HEK293 (cell line): ENCODE measurements at regions not wholly inside any gene's neighbourhood (a gene's known extent, or its start where the extent isn't known, plus 50 kb on each side); places are given as distances from the start of the nearest gene placed in this dataset.

Experiments used
- CTCF ChIA-PET: fragments of 350-600 bp; formaldehyde crosslinking; extraction: SDS; loops from one replicate; lab custom pipeline; 2021; ENCODE audit warnings: antibody characterized with exemption; lab: Yijun Ruan, JAX
- POLR2A ChIA-PET: fragments of 300-600 bp; formaldehyde crosslinking; extraction: SDS; loops from one replicate; lab custom pipeline; 2020; ENCODE audit warnings: antibody characterized with exemption, inconsistent platforms; lab: Yijun Ruan, JAX
- H3K27ac ChIP-seq: fragments of 200-500 bp; sonication (Bioruptor generic); 2 replicates; pipeline ENCODE4 v1.5.1; 2014; ENCODE audit warnings: low read depth, low read length, control low read depth, inconsistent platforms; ENCODE audit errors: extremely low read depth
- H3K36me3 ChIP-seq, 2 experiments: fragments of 200-500 bp in 1 of 2; sonication (Bioruptor generic) in 1 of 2; 1 replicate in 1 of 2; 2 replicates in 1 of 2; pipeline ENCODE4 v1.5.1; 2014 to 2017; ENCODE audit warnings: inconsistent platforms in 2 of 2, low read length in 2 of 2; ENCODE audit not compliant: control insufficient read depth in 2 of 2, insufficient read depth in 1 of 2
- H3K4me1 ChIP-seq: fragments of 200-500 bp; sonication (Bioruptor generic); 2 replicates; pipeline ENCODE4 v1.5.1; 2014; ENCODE audit warnings: mild to moderate bottlenecking, low read length, inconsistent platforms; ENCODE audit not compliant: control insufficient read depth, insufficient read depth
- H3K4me3 ChIP-seq: 2 replicates; pipeline ENCODE4 v1.5.1; 2011; ENCODE audit warnings: low read depth, mild to moderate bottlenecking, control low read depth, low read length, moderate library complexity
- H3K9me3 ChIP-seq: fragments of 200-500 bp; sonication (Bioruptor generic); 2 replicates; pipeline ENCODE4 v1.5.1; 2014; ENCODE audit warnings: low read depth, low read length, inconsistent platforms; ENCODE audit not compliant: control insufficient read depth, insufficient read depth
- CTCF ChIP-seq: fragments of 450-650 bp; formaldehyde crosslinking; IDR thresholded peaks from 2 replicates; pipeline ENCODE4 v1.5.1; 2016; ENCODE audit warnings: missing biosample characterization, missing genetic modification characterization
- EGR2 ChIP-seq: fragments of 450-650 bp; formaldehyde crosslinking; IDR thresholded peaks from 2 replicates; pipeline ENCODE4 v1.5.1; 2016; ENCODE audit warnings: low read depth, missing biosample characterization, missing genetic modification characterization
- GLIS2 ChIP-seq: fragments of 450-650 bp; formaldehyde crosslinking; IDR thresholded peaks from 2 replicates; pipeline ENCODE4 v1.5.1; 2016; ENCODE audit warnings: missing biosample characterization, missing genetic modification characterization
- HOXC10 ChIP-seq: sonication (generic); formaldehyde crosslinking; IDR thresholded peaks from 2 replicates; pipeline ENCODE4 v1.8.1; 2023; ENCODE audit warnings: mild to moderate bottlenecking, missing genetic modification reagents
- INSM2 ChIP-seq: fragments of 450-650 bp; formaldehyde crosslinking; IDR thresholded peaks from 2 replicates; pipeline ENCODE4 v1.5.1; 2016; ENCODE audit warnings: missing biosample characterization, missing genetic modification characterization
- SCRT2 ChIP-seq: fragments of 450-650 bp; formaldehyde crosslinking; IDR thresholded peaks from 2 replicates; pipeline ENCODE4 v1.5.1; 2016; ENCODE audit warnings: missing biosample characterization, missing genetic modification characterization
- ZBTB1 ChIP-seq: fragments of 450-650 bp; formaldehyde crosslinking; IDR thresholded peaks from 2 replicates; pipeline ENCODE4 v1.5.1; 2016; ENCODE audit warnings: missing biosample characterization, missing genetic modification characterization
- ZBTB11 ChIP-seq: fragments of 450-650 bp; formaldehyde crosslinking; conservative IDR thresholded peaks from 2 replicates; pipeline ENCODE4 v1.5.1; 2016; ENCODE audit warnings: low read depth, missing biosample characterization, missing genetic modification characterization
- ZBTB49 ChIP-seq: fragments of 450-650 bp; formaldehyde crosslinking; IDR thresholded peaks from 2 replicates; pipeline ENCODE4 v1.5.1; 2016; ENCODE audit warnings: missing biosample characterization, missing genetic modification characterization, low read depth
- ZBTB6 ChIP-seq: fragments of 450-650 bp; formaldehyde crosslinking; IDR thresholded peaks from 2 replicates; pipeline ENCODE4 v1.5.1; 2017; ENCODE audit warnings: missing biosample characterization, missing genetic modification characterization
- ZBTB7A ChIP-seq: fragments of 450-650 bp; formaldehyde crosslinking; IDR thresholded peaks from 2 replicates; pipeline ENCODE4 v1.5.1; 2016; ENCODE audit warnings: low read depth, missing biosample characterization, missing genetic modification characterization
- ZFHX2 ChIP-seq: fragments of 450-650 bp; formaldehyde crosslinking; conservative IDR thresholded peaks from 2 replicates; pipeline ENCODE4 v1.5.1; 2016; ENCODE audit warnings: missing biosample characterization, missing genetic modification characterization
- ZIC2 ChIP-seq: fragments of 450-650 bp; formaldehyde crosslinking; IDR thresholded peaks from 2 replicates; pipeline ENCODE4 v1.5.1; 2016; ENCODE audit warnings: missing biosample characterization, missing genetic modification characterization
- ZNF10 ChIP-seq: fragments of 450-650 bp; formaldehyde crosslinking; IDR thresholded peaks from 2 replicates; pipeline ENCODE4 v1.5.1; 2017; ENCODE audit warnings: missing biosample characterization, missing genetic modification characterization
- ZNF112 ChIP-seq: fragments of 450-650 bp; formaldehyde crosslinking; IDR thresholded peaks from 2 replicates; pipeline ENCODE4 v1.5.0; 2017; ENCODE audit warnings: missing biosample characterization, missing genetic modification characterization
- ZNF184 ChIP-seq: fragments of 450-650 bp; IDR thresholded peaks from 2 replicates; pipeline ENCODE4 v1.5.1; 2018; ENCODE audit warnings: missing biosample characterization, mild to moderate bottlenecking, missing genetic modification characterization
- ZNF221 ChIP-seq: fragments of 450-650 bp; formaldehyde crosslinking; IDR thresholded peaks from 2 replicates; pipeline ENCODE4 v1.5.1; 2017; ENCODE audit warnings: missing biosample characterization, missing genetic modification characterization, borderline replicate concordance
- ZNF391 ChIP-seq: fragments of 450-650 bp; formaldehyde crosslinking; IDR thresholded peaks from 2 replicates; pipeline ENCODE4 v1.5.1; 2016; ENCODE audit warnings: low read depth, missing biosample characterization, missing genetic modification characterization, borderline replicate concordance
- ZNF416 ChIP-seq: fragments of 450-650 bp; formaldehyde crosslinking; IDR thresholded peaks from 2 replicates; pipeline ENCODE4 v1.5.1; 2016; ENCODE audit warnings: missing biosample characterization, missing genetic modification characterization
- ZNF426 ChIP-seq: fragments of 450-650 bp; formaldehyde crosslinking; IDR thresholded peaks from 2 replicates; pipeline ENCODE4 v1.5.1; 2017; ENCODE audit warnings: missing biosample characterization, missing genetic modification characterization, mild to moderate bottlenecking, inconsistent platforms, moderate library complexity
- ZNF549 ChIP-seq: fragments of 450-650 bp; IDR thresholded peaks from 2 replicates; pipeline ENCODE4 v1.5.1; 2018; ENCODE audit warnings: missing biosample characterization, missing genetic modification characterization, mild to moderate bottlenecking, inconsistent platforms, moderate library complexity
- ZNF629 ChIP-seq: fragments of 450-650 bp; formaldehyde crosslinking; IDR thresholded peaks from 2 replicates; pipeline ENCODE4 v1.5.1; 2017; ENCODE audit warnings: missing biosample characterization, missing genetic modification characterization
- ZNF664 ChIP-seq: fragments of 450-650 bp; formaldehyde crosslinking; IDR thresholded peaks from 2 replicates; pipeline ENCODE4 v1.5.1; 2016; ENCODE audit warnings: missing biosample characterization, missing genetic modification characterization
- ZNF777 ChIP-seq: fragments of 450-650 bp; formaldehyde crosslinking; IDR thresholded peaks from 2 replicates; pipeline ENCODE4 v1.5.1; 2017; ENCODE audit warnings: missing biosample characterization, missing genetic modification characterization, borderline replicate concordance
- ZNF791 ChIP-seq: fragments of 450-650 bp; formaldehyde crosslinking; IDR thresholded peaks from 2 replicates; pipeline ENCODE4 v1.5.1; 2016; ENCODE audit warnings: missing biosample characterization, missing genetic modification characterization

- TF ChIP-seq INSM2 (tag by site-specific recombination) (no peak), SCRT2 (tag by site-specific recombination) (no peak), ZNF416 (tag by site-specific recombination) (no peak), ZNF112 (tag by site-specific recombination) (no peak), ZIC2 (tag by site-specific recombination) (no peak), ZNF549 (tag by site-specific recombination) (no peak), ZBTB7A (tag by site-specific recombination) (no peak), ZNF664 (tag by site-specific recombination) (no peak), GLIS2 (tag by site-specific recombination) (no peak), ZBTB1 (no peak), ZNF391 (tag by site-specific recombination) (no peak), ZNF10 (no peak)
These were observed 449.7 kb downstream of the PCDH7 start (continued) for GRCh38 chr4:31169846-31170245.

- Histone ChIP-seq H3K4me3 (no peak overlapping the region), H3K36me3 (no peaks in the 10 kb centered on the region), H3K4me1 (no peaks in the 10 kb centered on the region), H3K27ac (no peak overlapping the region), H3K9me3 (no peaks in the 10 kb centered on the region)
- ChIA-PET POLR2A (no interaction called here), CTCF (no interaction called here)
- TF ChIP-seq ZNF791 (no peak), EGR2 (tag by site-specific recombination) (peak; percentile 71; the same call in 1 of the 2 replicates), ZFHX2 (tag by site-specific recombination) (peak; percentile 56)
These were observed 451.2 kb downstream of the PCDH7 start for GRCh38 chr4:31171362-31171761.

- H3K9me3 ChIP-seq, result no peaks in the 10 kb centered on the region
- CTCF ChIA-PET, result no interaction called here
- TF ChIP-seq ZNF777 (tag by site-specific recombination) (no peak), HOXC10 (CRISPR knock-in tag) (no peak), ZNF184 (tag by site-specific recombination) (no peak), ZNF426 (no peak), ZBTB49 (no peak), ZNF629 (no peak), ZNF221 (tag by site-specific recombination) (no peak), CTCF (tag by site-specific recombination) (no peak), ZBTB11 (tag by site-specific recombination) (no peak), ZBTB6 (no peak)
These were observed 455.2 kb downstream of the PCDH7 start for GRCh38 chr4:31175242-31175910.

More at GRCh38 chr4:31175242-31175910, 455.2 kb downstream of the PCDH7 start:
- no peak overlapping the region for H3K4me3 ChIP-seq
- H3K36me3 ChIP-seq, result no peaks in the 10 kb centered on the region
- POLR2A ChIA-PET, result no interaction called here
- no peaks in the 10 kb centered on the region for H3K4me1 ChIP-seq
- no peak overlapping the region for H3K27ac ChIP-seq
